ENCODE measurements at regions not wholly inside any gene's neighbourhood (a gene's known extent, or its start where the extent isn't known, plus 50 kb on each side); places are given as distances from the start of the nearest gene placed in this dataset.

GRCh38 chr12:46459861-46460545 is 87.4 kb upstream of the SLC38A2 start:
- TF ChIP-seq CTCF (IDR thresholded peaks at IDR 0.05; ENCODE audit: extremely low read depth in 1 of 2, insufficient read depth in 1 of 2, low read depth in 1 of 2, low read length in 2 of 2): no peak
- no peak for TF ChIP-seq POLR2A (IDR thresholded peaks at IDR 0.05; ENCODE audit: low read depth, low read length)
- no peak for TF ChIP-seq POLR2AphosphoS5 (IDR thresholded peaks at IDR 0.05; ENCODE audit: insufficient read depth, low read depth, low read length)
- no peak for TF ChIP-seq MAX (IDR thresholded peaks at IDR 0.05; ENCODE audit: insufficient read depth, insufficient read length)
- TF ChIP-seq EZH2 (IDR thresholded peaks at IDR 0.05; ENCODE audit: borderline replicate concordance, low read depth, low read length, severe bottlenecking): no peak

Data from endothelial cell of umbilical vein (primary cell).